Neural cell (in vitro differentiated cells): ENCODE measurements at regions not wholly inside any gene's neighbourhood (a gene's known extent, or its start where the extent isn't known, plus 50 kb on each side); places are given as distances from the start of the nearest gene placed in this dataset.

ENCODE experiments used
- CTCF ChIP-seq: fragments of 450-650 bp; IDR thresholded peaks from 2 replicates; pipeline ENCODE4 v1.5.1; 2014; ENCODE audit warnings: antibody characterized with exemption, mild to moderate bottlenecking, moderate library complexity; ENCODE audit not compliant: poor library complexity, severe bottlenecking
- EP300 ChIP-seq: fragments of 450-650 bp; conservative IDR thresholded peaks from 2 replicates; pipeline ENCODE4 v1.6.1; 2014; ENCODE audit warnings: antibody characterized with exemption, mild to moderate bottlenecking, moderate library complexity; ENCODE audit not compliant: poor library complexity, severe bottlenecking
- EZH2 ChIP-seq: fragments of 200-600, 300-800 bp; shearing (Covaris generic), sonication (generic); IDR thresholded peaks from 2 replicates; pipeline ENCODE4 v1.6.1; 2014; ENCODE audit warnings: antibody characterized with exemption, low read length, borderline replicate concordance, mild to moderate bottlenecking; ENCODE audit not compliant: insufficient read depth, poor library complexity, severe bottlenecking
- MXI1 ChIP-seq: fragments of 450-650 bp; conservative IDR thresholded peaks from 2 replicates; pipeline ENCODE4 v1.6.1; 2014; ENCODE audit warnings: antibody characterized with exemption, mild to moderate bottlenecking; ENCODE audit not compliant: poor library complexity, severe bottlenecking

- no peak for TF ChIP-seq CTCF
- no peak for TF ChIP-seq EP300
- no peak for TF ChIP-seq MXI1
- no peak for TF ChIP-seq EZH2
Measured at GRCh38 chr5:27216367-27216950, 178.1 kb upstream of the CDH9 start.
